ENCODE measurements at regions not wholly inside any gene's neighbourhood (a gene's known extent, or its start where the extent isn't known, plus 50 kb on each side); places are given as distances from the start of the nearest gene placed in this dataset.

DNA sequence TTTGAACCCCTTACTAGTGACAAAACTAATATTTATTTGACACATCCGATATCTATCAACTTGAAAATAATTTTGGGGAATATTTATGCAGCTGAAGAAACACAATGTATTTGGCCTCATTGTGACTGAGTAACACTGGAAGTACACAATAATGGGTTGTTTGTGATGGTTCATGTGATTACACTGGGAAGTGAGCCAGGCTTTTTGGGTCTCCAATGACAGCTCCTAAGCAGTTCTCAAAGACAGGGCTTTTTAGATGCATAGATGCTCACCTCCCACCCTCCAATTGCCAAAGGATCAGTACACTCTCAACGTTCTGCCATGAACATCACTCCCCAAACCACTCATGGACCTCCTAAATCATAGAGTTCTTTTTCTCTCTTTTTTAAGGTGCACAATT is 170.0 kb downstream of the SLC24A2 start (continued):
- no peak for TF ChIP-seq ZNF512 (CRISPR knock-in tag; IDR thresholded peaks at IDR 0.05; ENCODE audit: borderline replicate concordance)
- no peak for TF ChIP-seq IRF1 (CRISPR knock-in tag; IDR thresholded peaks at IDR 0.05)
- no peak for TF ChIP-seq OVOL2 (CRISPR knock-in tag; IDR thresholded peaks at IDR 0.05; ENCODE audit: borderline replicate concordance)
- no peak for TF ChIP-seq MXD4 (CRISPR knock-in tag; IDR thresholded peaks at IDR 0.05; ENCODE audit: borderline replicate concordance)
- TF ChIP-seq, protein P1, sequence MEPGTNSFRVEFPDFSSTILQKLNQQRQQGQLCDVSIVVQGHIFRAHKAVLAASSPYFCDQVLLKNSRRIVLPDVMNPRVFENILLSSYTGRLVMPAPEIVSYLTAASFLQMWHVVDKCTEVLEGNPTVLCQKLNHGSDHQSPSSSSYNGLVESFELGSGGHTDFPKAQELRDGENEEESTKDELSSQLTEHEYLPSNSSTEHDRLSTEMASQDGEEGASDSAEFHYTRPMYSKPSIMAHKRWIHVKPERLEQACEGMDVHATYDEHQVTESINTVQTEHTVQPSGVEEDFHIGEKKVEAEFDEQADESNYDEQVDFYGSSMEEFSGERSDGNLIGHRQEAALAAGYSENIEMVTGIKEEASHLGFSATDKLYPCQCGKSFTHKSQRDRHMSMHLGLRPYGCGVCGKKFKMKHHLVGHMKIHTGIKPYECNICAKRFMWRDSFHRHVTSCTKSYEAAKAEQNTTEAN (CRISPR knock-in tag; IDR thresholded peaks at IDR 0.05) = no peak
- TF ChIP-seq AFF4 (CRISPR knock-in tag; IDR thresholded peaks at IDR 0.05; ENCODE audit: borderline replicate concordance) = no peak
- TF ChIP-seq, protein P2, sequence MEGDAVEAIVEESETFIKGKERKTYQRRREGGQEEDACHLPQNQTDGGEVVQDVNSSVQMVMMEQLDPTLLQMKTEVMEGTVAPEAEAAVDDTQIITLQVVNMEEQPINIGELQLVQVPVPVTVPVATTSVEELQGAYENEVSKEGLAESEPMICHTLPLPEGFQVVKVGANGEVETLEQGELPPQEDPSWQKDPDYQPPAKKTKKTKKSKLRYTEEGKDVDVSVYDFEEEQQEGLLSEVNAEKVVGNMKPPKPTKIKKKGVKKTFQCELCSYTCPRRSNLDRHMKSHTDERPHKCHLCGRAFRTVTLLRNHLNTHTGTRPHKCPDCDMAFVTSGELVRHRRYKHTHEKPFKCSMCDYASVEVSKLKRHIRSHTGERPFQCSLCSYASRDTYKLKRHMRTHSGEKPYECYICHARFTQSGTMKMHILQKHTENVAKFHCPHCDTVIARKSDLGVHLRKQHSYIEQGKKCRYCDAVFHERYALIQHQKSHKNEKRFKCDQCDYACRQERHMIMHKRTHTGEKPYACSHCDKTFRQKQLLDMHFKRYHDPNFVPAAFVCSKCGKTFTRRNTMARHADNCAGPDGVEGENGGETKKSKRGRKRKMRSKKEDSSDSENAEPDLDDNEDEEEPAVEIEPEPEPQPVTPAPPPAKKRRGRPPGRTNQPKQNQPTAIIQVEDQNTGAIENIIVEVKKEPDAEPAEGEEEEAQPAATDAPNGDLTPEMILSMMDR (IDR thresholded peaks at IDR 0.05) = no peak
- TF ChIP-seq, protein P3, sequence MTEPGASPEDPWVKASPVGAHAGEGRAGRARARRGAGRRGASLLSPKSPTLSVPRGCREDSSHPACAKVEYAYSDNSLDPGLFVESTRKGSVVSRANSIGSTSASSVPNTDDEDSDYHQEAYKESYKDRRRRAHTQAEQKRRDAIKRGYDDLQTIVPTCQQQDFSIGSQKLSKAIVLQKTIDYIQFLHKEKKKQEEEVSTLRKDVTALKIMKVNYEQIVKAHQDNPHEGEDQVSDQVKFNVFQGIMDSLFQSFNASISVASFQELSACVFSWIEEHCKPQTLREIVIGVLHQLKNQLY (CRISPR knock-in tag; IDR thresholded peaks at IDR 0.05) = no peak
- no peak for TF ChIP-seq TEAD4 (CRISPR knock-in tag; IDR thresholded peaks at IDR 0.05)
- TF ChIP-seq MAX (CRISPR knock-in tag; IDR thresholded peaks at IDR 0.05) = no peak

DNA sequence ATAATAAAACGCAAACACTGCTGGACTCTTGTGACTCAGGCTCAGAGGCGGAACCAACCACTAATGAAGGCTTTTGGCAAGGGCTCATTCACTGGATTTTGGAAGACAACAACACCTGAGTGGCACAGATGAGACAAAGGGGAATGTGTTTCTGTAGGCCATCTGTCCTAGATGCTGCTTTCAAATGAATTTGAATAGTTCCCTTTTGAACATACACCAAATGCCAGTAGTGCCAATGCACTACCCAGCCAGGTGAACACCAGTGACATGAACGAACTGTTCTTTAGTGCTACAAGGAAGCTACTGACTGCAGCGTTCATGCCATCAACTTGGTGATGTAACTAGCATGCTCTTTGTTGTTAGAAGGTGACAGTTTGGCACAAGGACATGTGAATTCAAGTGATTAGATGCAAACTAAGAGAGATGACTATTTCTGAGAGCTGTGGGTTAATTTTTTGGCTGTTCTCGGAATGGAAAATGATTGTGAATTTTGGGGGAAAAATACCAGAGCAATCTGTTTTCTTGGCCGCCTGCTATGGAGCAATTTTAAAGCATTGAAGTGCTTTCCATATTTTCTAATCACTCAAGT is 173.7 kb downstream of the SLC24A2 start:
- peaks cover 8% of the 10 kb centered on the region for H3K36me3 Mint-ChIP-seq
- no peak overlapping the region for H3K4me3 Mint-ChIP-seq
- H3K4me1 Mint-ChIP-seq = peaks cover 9% of the 10 kb centered on the region
- ATAC-seq = no peak
- ChIA-PET CTCF (no interaction called here), POLR2A (no interaction called here)
- H3K27me3 Mint-ChIP-seq (ENCODE audit: low read depth) = no peaks in the 10 kb centered on the region
- peaks cover 5% of the 10 kb centered on the region for H3K9me3 Mint-ChIP-seq
- H3K27ac Mint-ChIP-seq = 0 out of 2 replicates have a peak overlapping the region, but pooled peaks have one; percentile 7
- DNase-seq (ENCODE audit: low spot score) = no peak
- TF ChIP-seq EMX1 (CRISPR knock-in tag; IDR thresholded peaks at IDR 0.05) = no peak
- no peak for TF ChIP-seq FOXP4 (CRISPR knock-in tag; IDR thresholded peaks at IDR 0.05)
- TF ChIP-seq ZNF219 (CRISPR knock-in tag; IDR thresholded peaks at IDR 0.05; ENCODE audit: borderline replicate concordance) = no peak
- no peak for TF ChIP-seq KAT7 (CRISPR knock-in tag; IDR thresholded peaks at IDR 0.05; ENCODE audit: borderline replicate concordance)
- TF ChIP-seq E2F5 (CRISPR knock-in tag; IDR thresholded peaks at IDR 0.05) = no peak
- TF ChIP-seq NFYB (CRISPR knock-in tag; conservative IDR thresholded peaks at IDR 0.05; ENCODE audit: low read depth) = no peak
- TF ChIP-seq, protein P2 (IDR thresholded peaks at IDR 0.05) = no peak

Measured in WTC11 (cell line).